SK-N-SH (cell line): ENCODE measurements at regions not wholly inside any gene's neighbourhood (a gene's known extent, or its start where the extent isn't known, plus 50 kb on each side); places are given as distances from the start of the nearest gene placed in this dataset.

Experiments
- EZH2phosphoT487 ChIP-seq: fragments of 200-600 bp; sonication (generic); IDR thresholded peaks from 2 replicates; pipeline ENCODE4 v1.6.1; 2017; ENCODE audit warnings: low read depth, mixed run types, mild to moderate bottlenecking, antibody characterized with exemption, moderate library complexity, borderline replicate concordance
- FOSL2 ChIP-seq: IDR thresholded peaks from 2 replicates; pipeline ENCODE4 v1.4.0; 2012; ENCODE audit warnings: low read depth, mild to moderate bottlenecking, moderate library complexity, borderline replicate concordance
- GABPA ChIP-seq: IDR thresholded peaks from 2 replicates; pipeline ENCODE4 v1.4.0; 2012; ENCODE audit warnings: low read depth, mild to moderate bottlenecking
- JUND ChIP-seq: IDR thresholded peaks from 2 replicates; pipeline ENCODE4 v1.4.0; 2012
- NRF1 ChIP-seq: IDR thresholded peaks from 2 replicates; pipeline ENCODE4 v1.6.1; 2012; ENCODE audit warnings: low read depth, mild to moderate bottlenecking, low read length
- POLR2AphosphoS5 ChIP-seq: IDR thresholded peaks from 2 replicates; pipeline ENCODE4 v1.6.1; 2012; ENCODE audit warnings: low read depth, low read length
- RAD21 ChIP-seq: IDR thresholded peaks from 2 replicates; pipeline ENCODE4 v1.6.1; 2012; ENCODE audit warnings: mild to moderate bottlenecking, low read length
- RFX5 ChIP-seq: IDR thresholded peaks from 2 replicates; pipeline ENCODE4 v1.6.1; 2012; ENCODE audit warnings: mild to moderate bottlenecking, improper control_type of control experiment, low read length
- SMC3 ChIP-seq: IDR thresholded peaks from 2 replicates; pipeline ENCODE4 v1.6.1; 2012; ENCODE audit warnings: low read depth, low read length, improper control_type of control experiment
- TAF1 ChIP-seq: IDR thresholded peaks from 2 replicates; pipeline ENCODE4 v1.6.1; 2012; ENCODE audit warnings: low read depth, mild to moderate bottlenecking, low read length, moderate library complexity, borderline replicate concordance
- TF ChIP-seq, protein P1 (sequence below): fragments of 200-600 bp; sonication (generic); IDR thresholded peaks from 2 replicates; pipeline ENCODE4 v1.6.1; 2017; ENCODE audit warnings: antibody characterized with exemption, mild to moderate bottlenecking, moderate library complexity
- TF ChIP-seq, protein P2 (sequence below): IDR thresholded peaks from 2 replicates; pipeline ENCODE4 v1.6.1; 2012; ENCODE audit warnings: mild to moderate bottlenecking, low read depth, low read length, moderate library complexity
- TF ChIP-seq, protein P3 (sequence below): fragments of 150-350 bp; IDR thresholded peaks from 2 replicates; pipeline ENCODE4 v1.6.1; 2016; ENCODE audit warnings: mild to moderate bottlenecking, low read depth, low read length

DNA sequence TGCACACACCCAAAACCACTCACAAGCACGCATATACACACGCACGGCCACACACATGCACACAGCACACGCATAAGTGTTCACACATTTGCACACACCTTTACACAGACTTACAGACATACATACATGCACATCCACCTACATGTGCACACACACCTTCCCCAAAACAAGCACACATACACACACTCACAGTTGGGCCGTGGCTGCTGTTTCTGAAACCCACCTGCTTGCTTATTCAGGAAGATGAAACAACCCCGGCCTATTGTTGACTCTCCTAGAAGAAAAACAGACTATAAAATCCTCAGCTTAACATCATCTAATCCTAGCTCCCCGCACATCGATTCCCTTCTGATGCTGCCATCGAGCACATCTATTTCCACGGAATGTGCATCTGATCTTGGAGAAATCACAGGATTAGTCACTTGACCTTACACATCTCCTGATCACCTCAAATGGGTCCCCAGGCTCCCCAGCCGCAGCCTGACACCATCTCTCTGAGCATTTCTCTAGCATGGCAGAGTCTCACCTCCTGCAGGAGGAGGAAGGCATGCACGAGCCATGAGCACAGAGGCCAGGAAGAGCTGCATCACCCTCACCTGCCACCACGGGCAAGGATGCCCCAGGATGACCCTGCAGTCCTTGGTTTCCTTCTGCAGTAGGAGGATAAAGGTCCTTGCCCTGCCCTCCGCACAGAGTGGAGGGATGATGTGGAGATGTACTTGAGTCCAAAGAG is 105.8 kb upstream of the CDH5 start:
- TF ChIP-seq GABPA (no peak), SMC3 (no peak), TAF1 (no peak), FOSL2 (no peak), POLR2AphosphoS5 (no peak), RAD21 (no peak), EZH2phosphoT487 (no peak), NRF1 (no peak), JUND (no peak), RFX5 (no peak)
- TF ChIP-seq, protein P1, sequence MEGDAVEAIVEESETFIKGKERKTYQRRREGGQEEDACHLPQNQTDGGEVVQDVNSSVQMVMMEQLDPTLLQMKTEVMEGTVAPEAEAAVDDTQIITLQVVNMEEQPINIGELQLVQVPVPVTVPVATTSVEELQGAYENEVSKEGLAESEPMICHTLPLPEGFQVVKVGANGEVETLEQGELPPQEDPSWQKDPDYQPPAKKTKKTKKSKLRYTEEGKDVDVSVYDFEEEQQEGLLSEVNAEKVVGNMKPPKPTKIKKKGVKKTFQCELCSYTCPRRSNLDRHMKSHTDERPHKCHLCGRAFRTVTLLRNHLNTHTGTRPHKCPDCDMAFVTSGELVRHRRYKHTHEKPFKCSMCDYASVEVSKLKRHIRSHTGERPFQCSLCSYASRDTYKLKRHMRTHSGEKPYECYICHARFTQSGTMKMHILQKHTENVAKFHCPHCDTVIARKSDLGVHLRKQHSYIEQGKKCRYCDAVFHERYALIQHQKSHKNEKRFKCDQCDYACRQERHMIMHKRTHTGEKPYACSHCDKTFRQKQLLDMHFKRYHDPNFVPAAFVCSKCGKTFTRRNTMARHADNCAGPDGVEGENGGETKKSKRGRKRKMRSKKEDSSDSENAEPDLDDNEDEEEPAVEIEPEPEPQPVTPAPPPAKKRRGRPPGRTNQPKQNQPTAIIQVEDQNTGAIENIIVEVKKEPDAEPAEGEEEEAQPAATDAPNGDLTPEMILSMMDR: no peak
- TF ChIP-seq, protein P2, sequence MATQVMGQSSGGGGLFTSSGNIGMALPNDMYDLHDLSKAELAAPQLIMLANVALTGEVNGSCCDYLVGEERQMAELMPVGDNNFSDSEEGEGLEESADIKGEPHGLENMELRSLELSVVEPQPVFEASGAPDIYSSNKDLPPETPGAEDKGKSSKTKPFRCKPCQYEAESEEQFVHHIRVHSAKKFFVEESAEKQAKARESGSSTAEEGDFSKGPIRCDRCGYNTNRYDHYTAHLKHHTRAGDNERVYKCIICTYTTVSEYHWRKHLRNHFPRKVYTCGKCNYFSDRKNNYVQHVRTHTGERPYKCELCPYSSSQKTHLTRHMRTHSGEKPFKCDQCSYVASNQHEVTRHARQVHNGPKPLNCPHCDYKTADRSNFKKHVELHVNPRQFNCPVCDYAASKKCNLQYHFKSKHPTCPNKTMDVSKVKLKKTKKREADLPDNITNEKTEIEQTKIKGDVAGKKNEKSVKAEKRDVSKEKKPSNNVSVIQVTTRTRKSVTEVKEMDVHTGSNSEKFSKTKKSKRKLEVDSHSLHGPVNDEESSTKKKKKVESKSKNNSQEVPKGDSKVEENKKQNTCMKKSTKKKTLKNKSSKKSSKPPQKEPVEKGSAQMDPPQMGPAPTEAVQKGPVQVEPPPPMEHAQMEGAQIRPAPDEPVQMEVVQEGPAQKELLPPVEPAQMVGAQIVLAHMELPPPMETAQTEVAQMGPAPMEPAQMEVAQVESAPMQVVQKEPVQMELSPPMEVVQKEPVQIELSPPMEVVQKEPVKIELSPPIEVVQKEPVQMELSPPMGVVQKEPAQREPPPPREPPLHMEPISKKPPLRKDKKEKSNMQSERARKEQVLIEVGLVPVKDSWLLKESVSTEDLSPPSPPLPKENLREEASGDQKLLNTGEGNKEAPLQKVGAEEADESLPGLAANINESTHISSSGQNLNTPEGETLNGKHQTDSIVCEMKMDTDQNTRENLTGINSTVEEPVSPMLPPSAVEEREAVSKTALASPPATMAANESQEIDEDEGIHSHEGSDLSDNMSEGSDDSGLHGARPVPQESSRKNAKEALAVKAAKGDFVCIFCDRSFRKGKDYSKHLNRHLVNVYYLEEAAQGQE: no peak
- TF ChIP-seq, protein P3, sequence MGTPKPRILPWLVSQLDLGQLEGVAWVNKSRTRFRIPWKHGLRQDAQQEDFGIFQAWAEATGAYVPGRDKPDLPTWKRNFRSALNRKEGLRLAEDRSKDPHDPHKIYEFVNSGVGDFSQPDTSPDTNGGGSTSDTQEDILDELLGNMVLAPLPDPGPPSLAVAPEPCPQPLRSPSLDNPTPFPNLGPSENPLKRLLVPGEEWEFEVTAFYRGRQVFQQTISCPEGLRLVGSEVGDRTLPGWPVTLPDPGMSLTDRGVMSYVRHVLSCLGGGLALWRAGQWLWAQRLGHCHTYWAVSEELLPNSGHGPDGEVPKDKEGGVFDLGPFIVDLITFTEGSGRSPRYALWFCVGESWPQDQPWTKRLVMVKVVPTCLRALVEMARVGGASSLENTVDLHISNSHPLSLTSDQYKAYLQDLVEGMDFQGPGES: no peak
